Femur (tissue), 1 donor: ENCODE measurements at regions not wholly inside any gene's neighbourhood (a gene's known extent, or its start where the extent isn't known, plus 50 kb on each side); places are given as distances from the start of the nearest gene placed in this dataset.

Experiments used
- DNase-seq: peaks from one replicate; pipeline ENCODE4 v3.0.0-alpha.2; 2017

DNA sequence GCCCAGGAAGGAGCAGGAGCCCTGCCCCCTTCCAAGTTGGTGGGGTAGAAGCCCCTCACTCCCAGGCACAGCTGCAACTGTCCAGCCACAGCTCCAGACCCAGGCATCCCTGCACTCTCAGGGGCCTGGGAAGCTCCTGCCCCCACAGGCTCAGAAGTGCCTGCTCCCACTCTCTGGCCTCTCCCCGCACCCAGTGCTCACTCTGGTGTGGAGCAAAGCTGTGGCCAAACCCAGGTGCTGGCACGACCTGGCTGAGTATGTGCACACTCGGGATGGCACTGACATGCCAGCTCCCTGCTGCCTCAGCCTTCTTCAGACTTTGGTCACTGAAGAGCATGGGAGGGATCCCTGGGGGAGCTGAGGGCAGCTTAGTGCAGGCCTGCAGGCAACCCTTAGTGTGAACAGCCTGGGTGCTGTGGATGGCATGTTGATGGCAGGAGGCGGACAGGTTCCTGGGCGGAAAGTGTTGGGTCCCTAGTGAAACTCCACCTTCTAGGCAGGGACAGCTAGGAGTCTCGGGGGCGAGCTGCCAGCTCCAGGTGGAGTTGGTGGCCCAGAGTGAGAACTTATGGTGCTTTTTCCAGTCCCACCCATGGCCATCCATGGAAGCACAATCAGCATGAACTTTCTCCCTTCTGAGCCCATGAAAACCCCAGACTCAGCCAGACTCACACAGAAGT, 489.2 kb upstream of the ROBO2 start:
- no peak for DNase-seq

DNA sequence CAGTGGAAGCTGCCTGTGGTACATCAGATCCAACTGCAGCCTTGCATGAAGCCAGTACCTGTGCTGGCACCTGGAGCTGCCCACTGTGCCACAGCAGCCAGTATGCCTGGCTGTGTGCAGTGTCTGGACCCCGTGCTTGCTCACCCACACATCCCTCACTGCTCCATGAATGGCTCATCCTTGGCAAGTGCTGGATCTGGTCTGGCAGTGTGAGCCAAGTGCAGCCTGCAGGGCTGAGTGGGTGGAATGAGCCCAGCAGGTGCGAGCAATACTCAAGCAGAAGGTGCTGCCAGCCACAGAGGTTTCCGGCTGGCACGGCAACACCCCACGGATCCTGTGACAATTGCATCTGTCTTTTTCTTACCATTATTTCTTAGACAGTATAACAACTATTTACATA, 488.2 kb upstream of the ROBO2 start:
- DNase-seq: no peak

DNA sequence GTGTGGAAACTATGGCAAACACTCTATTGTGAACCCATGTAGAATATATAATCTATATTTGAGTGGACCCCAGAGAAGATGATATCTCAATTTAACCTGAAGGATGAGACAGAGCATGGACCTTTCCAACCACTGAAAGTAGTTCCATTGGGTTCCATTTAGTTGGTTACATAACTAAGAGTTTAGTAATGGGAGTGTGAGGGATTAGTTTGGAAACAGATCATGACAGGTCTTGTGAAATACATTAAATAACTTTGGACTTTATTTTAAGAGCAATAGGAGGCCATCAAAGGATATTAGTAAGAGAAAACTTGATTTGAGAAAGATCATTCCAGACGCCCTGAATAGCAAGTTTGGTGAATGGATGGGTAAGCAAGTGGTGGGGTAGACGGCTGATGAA, 487.2 kb upstream of the ROBO2 start:
- no peak for DNase-seq

DNA sequence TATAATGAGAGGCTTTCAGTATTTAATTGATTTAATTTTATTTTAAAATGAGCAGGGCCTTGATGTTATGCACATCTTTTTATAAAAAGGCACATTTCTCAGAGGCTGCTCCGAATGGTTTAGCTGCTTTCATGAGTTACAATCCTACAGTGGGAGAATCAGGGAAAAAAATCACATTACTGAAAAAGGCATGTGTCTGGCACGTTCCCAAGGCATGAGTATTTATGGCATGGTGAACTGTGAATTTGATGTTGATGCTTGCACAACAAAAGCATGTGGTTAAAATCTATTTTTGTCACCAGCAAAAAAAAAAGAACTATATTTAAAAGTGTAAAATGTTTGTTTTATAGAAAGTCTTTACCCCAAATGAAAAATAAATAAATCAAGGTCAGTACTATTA, 485.2 kb upstream of the ROBO2 start:
- peak; percentile 43 for DNase-seq

DNA sequence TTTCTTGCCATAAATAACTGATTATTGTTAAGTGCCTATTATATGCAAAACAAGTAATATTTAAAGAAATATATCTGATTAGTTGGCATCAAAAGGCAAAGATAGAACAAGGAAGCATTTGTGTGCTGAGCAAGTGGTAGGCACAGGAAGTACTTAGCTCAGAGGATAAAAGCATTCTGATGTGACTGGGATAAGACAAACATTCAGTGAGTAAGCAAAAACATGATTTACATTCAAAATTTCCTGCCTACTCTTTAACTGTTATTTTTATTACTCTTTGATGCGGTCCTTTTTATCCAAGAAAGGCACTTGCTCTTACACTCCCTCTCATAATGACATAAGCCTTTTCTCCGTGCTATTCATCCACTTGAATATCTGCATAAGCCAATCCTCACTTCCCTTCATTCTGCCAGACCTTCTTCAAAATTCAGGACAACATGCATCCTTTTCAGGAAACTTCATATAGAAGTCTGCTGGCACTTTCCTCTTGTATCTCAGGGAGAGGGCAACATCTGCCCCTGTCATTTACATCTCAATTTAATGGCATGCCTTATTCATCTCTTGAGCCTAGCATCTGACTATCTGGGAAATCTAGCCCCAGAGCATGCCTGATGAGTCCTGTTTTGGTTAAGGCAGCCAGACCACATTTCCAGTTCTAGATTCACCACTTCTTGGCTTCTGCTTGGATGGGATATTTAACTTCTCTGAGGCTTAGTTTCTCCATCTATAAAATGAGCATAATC, 478.2 kb upstream of the ROBO2 start:
- no peak for DNase-seq

DNA sequence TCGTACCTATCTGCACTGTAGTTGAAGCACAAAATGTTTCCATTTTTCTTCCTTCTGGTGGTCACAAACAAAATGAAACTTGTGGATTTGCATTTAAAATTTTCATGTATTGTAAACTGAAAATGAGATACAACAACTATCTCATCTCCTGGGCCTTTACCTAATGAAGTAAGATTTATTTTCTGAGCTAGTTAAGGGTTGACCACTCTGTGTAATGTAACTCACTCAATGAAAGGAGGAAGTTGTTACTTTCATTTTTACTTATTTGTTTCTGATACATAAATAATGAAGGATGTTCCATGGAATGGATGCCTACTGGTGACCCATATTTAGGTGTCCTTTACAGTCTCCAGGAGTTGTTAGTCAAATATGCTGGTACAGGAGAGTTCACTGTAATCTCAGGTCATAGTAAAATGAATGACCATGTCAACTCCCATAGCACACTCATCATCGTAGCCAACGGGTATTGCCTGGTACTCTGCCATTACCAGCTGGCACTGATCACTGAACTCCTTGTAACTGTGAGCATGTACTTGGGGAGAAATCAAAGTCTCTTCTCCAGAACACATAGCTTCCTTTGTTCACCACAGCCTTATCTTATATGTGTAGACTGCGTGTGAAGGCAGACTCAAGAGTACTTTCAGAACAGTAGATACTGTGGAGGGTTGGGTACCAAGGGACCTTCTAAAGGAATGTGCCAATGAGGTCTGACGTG, 474.2 kb upstream of the ROBO2 start:
- no peak for DNase-seq

DNA sequence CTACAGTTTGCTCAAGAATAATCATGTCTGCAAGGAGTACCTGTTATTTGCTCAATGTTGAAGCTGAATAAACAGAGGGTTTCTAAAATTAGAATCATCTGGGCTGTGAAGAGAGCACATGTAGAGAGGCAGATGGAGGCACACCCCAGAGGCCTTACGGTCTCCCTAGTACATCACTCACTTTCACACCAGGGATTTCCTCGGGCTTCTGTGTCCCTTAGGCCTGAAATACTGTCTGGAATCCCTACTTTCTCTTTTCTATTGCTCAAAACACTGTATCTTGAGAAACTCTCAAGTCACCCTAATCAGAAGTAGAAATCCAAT, 473.7 kb upstream of the ROBO2 start:
- DNase-seq: no peak

DNA sequence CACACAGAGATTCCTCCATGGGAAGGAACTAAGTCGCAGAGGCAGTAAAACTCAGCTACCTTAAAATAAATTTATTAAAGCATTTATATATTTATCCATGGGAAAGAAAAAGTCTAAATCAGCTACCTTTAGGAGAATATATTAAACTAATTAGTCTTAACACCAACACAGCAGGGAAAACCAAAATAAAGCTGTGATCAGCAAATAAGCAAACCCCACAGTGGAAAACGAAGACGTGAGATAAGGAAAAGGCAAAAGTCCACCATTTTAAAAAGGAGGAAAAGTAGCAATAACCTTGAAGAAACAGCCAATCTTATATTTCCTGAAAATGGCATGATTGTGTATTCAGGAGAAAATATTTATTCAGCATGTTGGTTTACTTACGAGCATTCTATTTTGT, 473.0 kb upstream of the ROBO2 start:
- DNase-seq: no peak

DNA sequence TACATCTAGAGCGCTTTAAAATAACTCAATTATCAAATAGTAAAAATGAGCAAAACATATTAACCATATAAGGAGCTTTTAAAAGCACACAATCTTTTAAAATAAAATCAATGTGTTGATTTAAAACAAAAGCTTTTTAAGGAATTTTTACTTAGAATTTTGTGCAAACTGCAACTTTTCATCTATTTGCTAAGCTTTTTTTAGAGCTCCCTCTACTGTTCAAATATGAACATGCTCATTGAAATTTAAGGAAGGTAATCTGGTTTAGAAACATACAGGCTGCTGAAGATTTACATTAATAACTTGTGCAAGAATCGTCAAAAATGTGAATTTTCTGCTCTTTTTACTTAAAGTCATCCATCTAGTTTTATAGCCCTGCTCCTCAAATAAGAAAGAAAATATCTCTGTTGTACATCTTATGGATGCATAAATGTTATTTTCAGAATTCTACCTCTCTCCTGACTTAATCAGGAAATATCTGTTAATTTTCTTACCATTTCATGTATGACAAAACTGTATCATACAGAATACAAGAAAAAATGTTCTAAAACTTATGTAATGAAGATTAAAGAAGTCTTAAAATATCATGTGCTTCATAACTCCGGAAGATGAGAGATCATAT, 469.4 kb upstream of the ROBO2 start:
- DNase-seq: no peak

DNA sequence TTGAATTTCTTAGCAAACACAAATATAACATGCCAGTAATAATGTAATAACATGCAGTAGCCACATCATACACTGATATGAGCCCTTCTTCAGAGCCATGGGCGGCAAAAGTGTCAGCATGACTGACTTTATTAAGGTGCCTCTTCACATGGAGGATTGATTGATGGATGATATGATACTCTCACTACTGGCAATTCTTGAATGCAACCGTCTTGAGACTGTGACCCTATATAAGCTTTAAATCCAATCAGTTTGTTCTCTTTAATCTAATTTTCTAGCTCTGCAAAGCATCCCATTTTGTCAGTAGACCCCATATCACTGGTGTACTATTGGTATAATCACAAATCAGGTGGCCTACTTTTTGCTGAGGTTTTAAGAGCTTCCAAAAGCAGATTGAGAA, 463.7 kb upstream of the ROBO2 start:
- DNase-seq: no peak

DNA sequence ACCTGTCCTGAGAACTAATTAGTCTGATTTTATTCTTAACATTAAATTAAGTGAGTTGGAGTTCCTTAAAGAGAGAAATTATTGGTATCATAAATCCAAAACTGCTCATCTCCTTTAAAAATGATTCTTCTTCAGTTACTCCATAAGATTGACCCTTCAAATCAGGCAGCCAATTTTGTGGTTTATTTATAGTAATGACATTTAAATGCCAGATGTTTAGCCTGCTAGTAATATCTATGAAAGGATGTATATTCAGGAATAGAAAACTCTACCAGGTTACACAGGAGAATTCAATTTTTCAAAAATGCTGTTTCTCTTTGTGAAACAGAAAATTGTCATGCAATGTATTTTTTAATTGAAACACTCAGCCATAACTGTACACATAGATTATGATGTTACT, 457.8 kb upstream of the ROBO2 start:
- DNase-seq: no peak

DNA sequence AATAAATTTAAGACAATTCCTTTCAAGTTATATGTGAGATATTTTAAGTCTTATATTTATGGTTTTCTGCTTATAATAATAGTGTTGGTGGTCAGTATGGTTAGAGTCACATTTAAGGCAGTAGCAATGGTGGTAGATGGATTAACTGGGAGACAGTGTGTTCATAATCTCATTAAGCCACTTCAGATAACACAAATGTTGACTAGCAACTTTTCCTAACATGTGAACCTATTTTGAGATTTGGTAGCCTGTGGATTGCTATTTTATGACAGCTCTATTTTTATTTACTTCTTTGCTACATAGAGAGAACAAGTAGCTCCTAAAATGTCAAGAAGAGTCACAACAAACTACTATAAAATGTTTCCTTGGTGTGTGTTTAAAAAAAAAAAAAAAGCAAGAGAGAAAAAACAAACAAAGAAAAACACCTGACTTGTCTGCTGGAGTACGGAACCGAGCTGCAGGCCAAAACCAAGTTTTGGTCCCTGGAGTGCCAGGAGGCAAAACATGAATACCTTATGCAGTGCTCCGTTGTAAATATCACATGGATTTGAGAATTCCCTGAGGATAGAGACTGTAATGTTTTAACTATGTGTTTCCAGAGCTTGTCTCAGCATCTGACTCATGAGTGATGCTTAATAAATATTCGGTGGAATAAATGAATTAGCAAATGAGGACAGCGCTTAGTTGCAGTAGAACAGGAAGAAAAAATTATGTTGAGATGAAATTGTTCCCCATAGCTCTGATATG, 457.1 kb upstream of the ROBO2 start:
- DNase-seq: no peak

DNA sequence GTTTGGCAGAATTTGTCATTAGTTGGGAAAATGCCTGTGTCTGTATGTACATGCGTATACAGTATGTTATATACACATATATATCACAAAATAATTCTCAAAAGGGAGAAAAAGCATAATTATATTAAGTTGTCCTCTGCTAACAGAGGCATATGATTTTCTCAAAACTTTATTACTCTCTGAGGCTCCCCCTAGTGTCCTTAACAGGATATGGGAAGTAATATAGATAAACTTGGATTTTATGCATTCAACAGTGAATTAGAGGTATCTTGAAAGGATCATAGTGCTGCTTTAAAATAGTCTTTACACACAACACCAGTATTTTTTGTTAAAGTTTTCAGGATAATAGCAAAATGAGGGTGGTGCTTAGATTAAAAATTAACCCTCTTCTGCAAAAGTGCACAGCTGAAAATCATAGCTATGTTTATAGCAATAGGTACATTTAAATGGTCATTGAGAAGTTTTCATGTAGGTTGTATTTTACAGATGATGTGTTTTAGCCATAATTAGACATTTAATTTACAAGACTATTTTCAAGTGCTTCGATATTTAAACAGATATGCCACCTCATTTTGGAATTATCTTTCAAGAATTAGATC, 454.0 kb upstream of the ROBO2 start:
- no peak for DNase-seq

DNA sequence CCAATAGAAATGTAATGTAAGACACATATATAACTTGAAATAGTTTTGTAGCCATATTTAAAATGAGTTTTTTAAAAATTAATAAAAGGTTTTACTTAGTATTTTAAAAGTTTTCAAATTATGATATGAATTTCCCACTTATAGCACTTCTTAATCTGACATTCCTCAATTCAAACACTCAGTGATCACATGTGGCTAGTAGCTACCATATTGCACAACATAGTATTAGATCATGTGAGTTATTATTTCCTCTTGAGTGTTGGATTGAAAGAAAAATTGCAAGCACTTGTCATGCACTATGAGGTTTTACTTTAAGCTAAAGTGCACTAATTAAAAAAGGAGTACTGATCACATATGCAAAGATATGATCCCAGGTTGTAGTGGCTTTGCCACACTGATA, 453.4 kb upstream of the ROBO2 start:
- no peak for DNase-seq

DNA sequence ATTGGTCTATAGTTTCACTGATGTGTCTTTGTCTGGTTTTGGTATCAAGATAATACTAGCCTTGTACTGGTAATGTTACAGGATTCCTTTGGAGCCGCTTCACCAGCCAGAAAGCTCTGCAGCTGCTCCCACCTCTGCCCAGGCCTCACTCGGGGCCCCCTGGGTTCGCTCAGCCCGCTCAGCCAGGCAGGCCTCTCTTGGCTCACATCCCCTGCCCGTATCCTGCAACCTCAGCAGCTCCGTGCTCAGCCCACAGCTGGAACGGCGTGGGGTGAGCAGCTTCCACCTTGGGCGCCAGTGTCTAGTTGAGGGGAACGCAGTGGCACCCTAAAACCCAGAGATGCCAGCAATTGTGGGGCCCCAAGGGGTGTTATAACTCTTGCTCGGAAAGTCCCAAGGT, 429.7 kb upstream of the ROBO2 start:
- no peak for DNase-seq

DNA sequence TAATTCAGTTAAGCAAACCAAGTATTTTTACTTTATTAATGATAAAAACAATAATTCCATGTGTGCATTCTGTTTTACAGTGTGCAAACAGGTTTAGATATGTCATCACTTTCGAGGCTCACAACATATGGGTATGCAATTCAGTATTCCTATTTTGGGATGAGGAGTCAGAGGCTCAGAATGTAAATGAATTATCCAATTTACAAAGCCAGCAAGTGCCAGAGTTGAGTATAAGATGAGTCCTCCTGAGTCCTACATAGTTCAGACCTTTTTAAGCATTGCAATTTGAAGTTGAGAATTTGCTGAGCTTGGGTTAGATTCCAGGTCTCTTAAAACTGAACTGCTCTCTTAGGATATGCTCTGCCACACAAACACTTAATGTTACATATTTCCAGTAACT, 424.2 kb upstream of the ROBO2 start:
- no peak for DNase-seq

DNA sequence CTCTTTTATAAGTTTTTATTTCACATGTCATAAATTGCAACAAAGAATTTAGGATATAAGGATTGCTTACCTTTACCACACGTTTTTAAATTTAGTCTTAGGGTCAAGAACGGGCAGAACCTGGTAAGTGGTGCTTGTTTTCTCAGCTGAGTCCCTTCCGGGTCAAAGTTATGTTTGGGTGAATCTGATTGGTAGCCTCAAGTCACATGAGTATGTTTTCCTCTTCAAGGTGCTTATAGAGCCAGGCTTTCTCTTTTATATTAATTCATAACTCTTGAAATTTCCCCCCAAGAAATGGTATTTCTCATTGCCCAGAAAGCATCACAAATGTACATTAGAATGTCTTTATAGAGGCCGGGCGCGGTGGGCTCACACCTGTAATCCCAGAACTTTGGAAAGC, 415.7 kb upstream of the ROBO2 start:
- DNase-seq: no peak

DNA sequence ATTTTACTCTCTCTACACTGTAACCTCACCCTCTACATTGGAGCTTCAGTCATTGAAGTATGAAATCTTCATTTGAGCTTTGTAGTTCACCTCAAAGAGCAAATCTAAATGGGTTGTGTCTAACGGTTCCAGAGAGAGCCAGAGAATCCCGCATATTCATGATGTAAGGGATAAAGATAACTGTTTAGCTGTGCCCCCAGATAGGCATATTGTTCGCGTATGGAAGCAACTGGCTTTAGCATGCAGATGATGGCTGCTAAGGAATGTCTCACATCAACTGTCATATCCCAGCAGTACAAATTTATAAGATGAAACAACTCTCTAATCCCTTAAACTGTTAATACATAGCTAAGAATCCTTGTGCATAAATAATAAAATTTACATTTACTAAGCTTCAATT, 412.7 kb upstream of the ROBO2 start:
- no peak for DNase-seq

DNA sequence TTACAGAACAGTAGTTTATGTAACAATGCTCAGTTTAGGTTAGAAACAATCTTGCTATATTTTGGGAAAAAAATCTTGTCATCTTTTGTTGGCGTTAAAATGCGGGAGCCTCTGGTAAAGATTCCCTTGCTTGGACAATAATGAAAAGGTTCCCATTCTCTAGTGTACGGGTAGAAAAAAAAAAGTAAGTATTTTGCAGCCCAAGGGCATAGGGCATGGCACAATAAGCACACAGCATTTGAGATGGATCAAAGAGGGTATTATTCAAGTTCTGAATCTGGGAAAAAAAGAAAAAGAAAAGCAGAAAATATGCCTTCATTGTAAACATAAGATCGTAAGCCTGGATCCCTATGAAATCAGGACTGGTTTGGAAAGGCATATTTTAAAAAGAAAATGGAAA, 408.6 kb upstream of the ROBO2 start:
- DNase-seq: no peak

DNA sequence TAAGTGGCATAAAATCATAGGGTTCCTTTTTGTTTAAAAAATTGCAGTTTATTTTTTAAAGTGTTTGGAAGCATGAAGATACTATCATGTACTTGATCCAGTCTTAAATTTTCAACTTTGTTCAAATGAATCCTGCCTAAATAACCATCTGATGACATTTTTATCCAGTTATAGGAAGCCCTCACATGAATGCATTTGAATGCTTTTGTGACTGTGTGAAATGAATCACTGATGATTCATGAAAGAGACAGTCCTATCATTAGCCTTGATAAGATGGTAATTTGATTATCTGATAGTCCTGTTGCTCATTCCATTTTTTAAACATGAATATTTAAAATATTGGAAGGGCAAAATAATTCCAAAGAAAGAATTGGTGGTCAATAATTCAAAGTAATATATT, 401.9 kb upstream of the ROBO2 start:
- no peak for DNase-seq

DNA sequence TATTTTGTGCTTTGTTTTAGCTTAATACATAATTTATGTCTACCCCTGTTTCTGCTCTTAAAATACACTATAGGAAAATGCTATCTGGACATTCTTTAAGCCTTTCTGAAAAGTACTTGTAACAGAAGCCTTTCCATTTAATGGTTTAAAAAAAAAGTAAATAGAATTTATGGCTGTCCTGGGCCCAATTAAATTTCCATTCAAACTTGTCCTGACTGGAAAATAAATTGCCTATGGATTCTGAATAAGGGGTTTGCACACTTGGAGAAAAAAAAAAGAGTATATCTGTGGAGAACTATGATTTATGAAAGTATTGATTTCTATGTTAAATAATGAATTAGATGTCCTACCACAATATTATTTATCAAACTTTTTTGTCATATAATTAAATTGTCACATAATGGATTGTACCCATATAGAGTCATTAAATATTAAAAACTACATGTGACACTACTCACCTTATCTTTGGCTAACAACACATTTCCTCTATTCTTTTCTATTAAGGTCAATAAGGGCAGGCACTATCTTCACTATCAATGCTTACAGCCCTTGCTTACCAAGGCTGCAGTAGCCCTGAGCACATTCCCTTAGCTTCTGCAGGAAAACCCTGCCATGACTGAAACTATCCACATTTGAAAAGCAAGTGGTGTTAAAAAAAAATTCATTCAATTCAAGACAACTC, 396.1 kb upstream of the ROBO2 start:
- no peak for DNase-seq

DNA sequence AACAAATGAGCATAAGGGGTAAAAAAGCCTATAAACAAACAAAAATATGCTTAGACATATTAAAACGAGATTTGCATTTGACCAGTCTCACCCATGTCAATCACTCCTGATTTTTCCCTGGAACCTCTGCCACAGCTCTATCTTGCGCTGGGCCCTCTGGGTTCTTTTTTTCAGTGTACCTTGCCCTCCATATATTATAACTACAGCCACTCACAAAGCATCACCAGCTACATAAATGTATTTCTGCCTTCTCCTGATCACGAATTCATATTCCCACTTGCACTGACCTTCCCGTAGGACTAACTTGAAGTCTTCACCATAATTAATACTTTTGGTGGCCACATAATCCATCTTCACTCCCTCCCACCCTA, 395.6 kb upstream of the ROBO2 start:
- no peak for DNase-seq
